HepG2 (cell line): ENCODE measurements at regions not wholly inside any gene's neighbourhood (a gene's known extent, or its start where the extent isn't known, plus 50 kb on each side); places are given as distances from the start of the nearest gene placed in this dataset.

Experiments used
- ATAC-seq: fragments of 200-7000 bp; cut with Tn5 transposase; 3 replicates; pipeline ENCODE4 v1.9.1; 2020; ENCODE audit warnings: mild to moderate bottlenecking, moderate library complexity
- BruUV-seq: library from RNA; stranded (reverse); fragments of 400-500 nt; replicated peaks from 2 replicates; lab custom pipeline; 2021; lab: Mats Ljungman, UMichigan
- CTCF ChIA-PET: fragments of 300-600 bp; formaldehyde crosslinking; extraction: SDS; loops from one replicate; lab custom pipeline; 2021; ENCODE audit warnings: low total read pairs, inconsistent platforms, low intra/inter-chr PET ratio; lab: Yijun Ruan, JAX
- POLR2A ChIA-PET: fragments of 350-600 bp; sonication (Branson Sonifier 250); formaldehyde crosslinking; loops from one replicate; lab custom pipeline; 2020; ENCODE audit warnings: antibody characterized with exemption, inconsistent platforms; lab: Yijun Ruan, JAX
- DNase-seq: peaks from one replicate; pipeline ENCODE4 v3.0.0-alpha.2; 2015; ENCODE audit warnings: low spot score
- FAIRE-seq: peaks from 3 replicates; lab custom pipeline; 2011; peaks lifted over from hg19 to GRCh38; lab: Jason Lieb, UNC
- H2AFZ ChIP-seq: one replicate; pipeline ENCODE4 v1.6.1; 2011; ENCODE audit warnings: low read length, inconsistent platforms
- H3K27ac ChIP-seq: fragments of 300-600 bp; 3 replicates; pipeline ENCODE4 v1.8.0; 2011; ENCODE audit warnings: mixed run types, mild to moderate bottlenecking, mixed read lengths, low read length, inconsistent platforms; ENCODE audit not compliant: insufficient read depth; ENCODE audit errors: extremely low read length
- H3K27me3 ChIP-seq, 2 experiments: fragments of 200-600 bp in 1 of 2; 2 replicates in 1 of 2; 3 replicates in 1 of 2; pipeline versions ENCODE4 v1.6.0 to v1.8.0; 2011; ENCODE audit warnings: low read length in 2 of 2, mild to moderate bottlenecking in 2 of 2, moderate library complexity in 2 of 2, inconsistent platforms in 1 of 2; ENCODE audit not compliant: insufficient read depth in 2 of 2, control insufficient read depth in 1 of 2
- H3K36me3 ChIP-seq, 2 experiments: fragments of 200-600 bp in 1 of 2; replicated peaks in 1 of 2; 2 replicates in 1 of 2; 3 replicates in 1 of 2; pipeline versions ENCODE4 v1.5.1 to v1.8.0; 2011; ENCODE audit warnings: low read length in 2 of 2, inconsistent platforms in 1 of 2; ENCODE audit not compliant: insufficient read depth in 2 of 2, control insufficient read depth in 1 of 2
- H3K4me1 ChIP-seq: 2 replicates; pipeline ENCODE4 v1.5.1; 2012; ENCODE audit warnings: low read length, inconsistent platforms; ENCODE audit not compliant: insufficient read depth
- H3K4me2 ChIP-seq: 2 replicates; pipeline ENCODE4 v1.6.0; 2011; ENCODE audit warnings: low read depth, low read length, inconsistent platforms
- H3K4me3 ChIP-seq, 3 experiments: fragments of 200-600 bp in 1 of 3; sonication (generic), shearing (Covaris generic) in 1 of 3; replicated peaks in 1 of 3; 2 replicates each; pipeline ENCODE4 v1.5.1; 2011 to 2016; ENCODE audit warnings: low read length in 3 of 3, inconsistent platforms in 2 of 3, low read depth in 2 of 3, mild to moderate bottlenecking in 2 of 3, control low read depth in 1 of 3, mixed read lengths in 1 of 3; ENCODE audit not compliant: insufficient read depth in 1 of 3
- H3K79me2 ChIP-seq: one replicate; pipeline ENCODE4 v1.6.1; 2011; ENCODE audit warnings: low read length, inconsistent platforms; ENCODE audit not compliant: insufficient read depth
- H3K9ac ChIP-seq: 2 replicates; pipeline ENCODE4 v1.6.0; 2011; ENCODE audit warnings: mild to moderate bottlenecking, low read depth, low read length, inconsistent platforms; ENCODE audit not compliant: insufficient read depth
- H3K9me3 ChIP-seq: 2 replicates; pipeline ENCODE4 v1.5.1; 2012; ENCODE audit warnings: mild to moderate bottlenecking, low read length
- H4K20me1 ChIP-seq: 2 replicates; pipeline ENCODE4 v1.6.0; 2011; ENCODE audit warnings: inconsistent platforms, mild to moderate bottlenecking, low read length, moderate library complexity; ENCODE audit not compliant: insufficient read depth
- ARID4A ChIP-seq: sonication (generic); formaldehyde crosslinking; IDR thresholded peaks from 2 replicates; pipeline ENCODE4 v1.5.0; 2020; ENCODE audit warnings: mild to moderate bottlenecking, missing genetic modification reagents, borderline replicate concordance
- CAMTA2 ChIP-seq: sonication (generic); formaldehyde crosslinking; IDR thresholded peaks from 2 replicates; pipeline ENCODE4 v1.4.0; 2020; ENCODE audit warnings: mild to moderate bottlenecking, missing genetic modification reagents, borderline replicate concordance
- CBFB ChIP-seq: sonication (generic); formaldehyde crosslinking; IDR thresholded peaks from 2 replicates; pipeline ENCODE4 v1.4.0; 2020; ENCODE audit warnings: missing genetic modification reagents
- CEBPG ChIP-seq: IDR thresholded peaks from 2 replicates; pipeline ENCODE4 v1.6.1; 2016
- CENPBD1 ChIP-seq: sonication (generic); formaldehyde crosslinking; IDR thresholded peaks from 2 replicates; pipeline ENCODE4 v1.8.0; 2022; ENCODE audit warnings: missing genetic modification reagents, low read depth, mild to moderate bottlenecking, borderline replicate concordance
- E2F1 ChIP-seq: sonication (generic); formaldehyde crosslinking; IDR thresholded peaks from 2 replicates; pipeline ENCODE4 v1.5.0; 2020; ENCODE audit warnings: missing genetic modification reagents
- FOXK2 ChIP-seq: fragments of 450-650 bp; IDR thresholded peaks from 2 replicates; pipeline ENCODE4 v1.6.1; 2016
- GPBP1L1 ChIP-seq: sonication (generic); formaldehyde crosslinking; IDR thresholded peaks from 2 replicates; pipeline ENCODE4 v1.5.0; 2020; ENCODE audit warnings: mild to moderate bottlenecking, missing genetic modification reagents
- HDAC2 ChIP-seq: sonication (generic); formaldehyde crosslinking; IDR thresholded peaks from 2 replicates; pipeline ENCODE4 v1.4.0; 2020; ENCODE audit warnings: missing genetic modification reagents
- MYNN ChIP-seq: sonication (generic); formaldehyde crosslinking; IDR thresholded peaks from 2 replicates; pipeline ENCODE4 v1.4.0; 2020; ENCODE audit warnings: mild to moderate bottlenecking, low read depth, missing genetic modification reagents
- PCBP1 ChIP-seq: fragments of 200-400 bp; formaldehyde crosslinking; IDR thresholded peaks from 2 replicates; pipeline ENCODE4 v1.6.1; 2017; ENCODE audit warnings: mild to moderate bottlenecking, low read depth, low read length, borderline replicate concordance
- PTBP1 ChIP-seq: fragments of 200-400 bp; formaldehyde crosslinking; IDR thresholded peaks from 2 replicates; pipeline ENCODE4 v1.6.1; 2018; ENCODE audit warnings: low read length, low read depth; ENCODE audit not compliant: poor library complexity, severe bottlenecking
- SETDB1 ChIP-seq: sonication (generic); formaldehyde crosslinking; IDR thresholded peaks from 2 replicates; pipeline ENCODE4 v1.5.1; 2020; ENCODE audit warnings: missing genetic modification reagents, mild to moderate bottlenecking, borderline replicate concordance
- SSRP1 ChIP-seq: IDR thresholded peaks from 2 replicates; pipeline ENCODE4 v1.6.1; 2016; ENCODE audit warnings: control low read depth
- TMF1 ChIP-seq: sonication (generic); formaldehyde crosslinking; IDR thresholded peaks from 2 replicates; pipeline ENCODE4 v1.8.1; 2022; ENCODE audit warnings: low read depth, missing genetic modification reagents
- XBP1 ChIP-seq: sonication (generic); formaldehyde crosslinking; IDR thresholded peaks from 2 replicates; pipeline ENCODE4 v1.5.0; 2020; ENCODE audit warnings: missing genetic modification reagents
- ZNF138 ChIP-seq: sonication (generic); formaldehyde crosslinking; IDR thresholded peaks from 2 replicates; pipeline ENCODE4 v1.5.0; 2020; ENCODE audit warnings: mild to moderate bottlenecking, low read depth, missing genetic modification reagents
- ZNF678 ChIP-seq: sonication (generic); formaldehyde crosslinking; IDR thresholded peaks from 2 replicates; pipeline ENCODE4 v1.4.0; 2020; ENCODE audit warnings: mild to moderate bottlenecking, missing genetic modification reagents
- WGBS: methylation state at CpG from one replicate; pipeline ENCODE4 v1.1.6; 2017; ENCODE audit warnings: low lambda C conversion rate; 5-methylcytosine and 5-hydroxymethylcytosine counted together
- in situ Hi-C: cut with HindIII; loops from 2 replicates; pipeline ENCODE4 v1.10.0; 2017; ENCODE audit warnings: low pct_unique_long_range_greater_than_20kb; ENCODE audit not compliant: extremely low pct_ligation_motif_present
- intact Hi-C: fragments of 100-400 bp; cut with micrococcal nuclease; formaldehyde crosslinking; loops from one replicate; pipeline ENCODE4 v1.10.0; 2022; ENCODE audit not compliant: unreplicated experiment

- TF ChIP-seq ARID4A (no peak), CENPBD1 (CRISPR knock-in tag) (no peak), ZNF138 (CRISPR knock-in tag) (no peak), ZNF678 (CRISPR knock-in tag) (no peak), SETDB1 (CRISPR knock-in tag) (no peak), FOXK2 (no peak), PCBP1 (no peak)
Measured at GRCh38 chr12:114265036-114265435, 140.9 kb downstream of the TBX5 start (continued).

- no peak overlapping the region for H3K9ac ChIP-seq
- intact Hi-C loops (no loop called here), in situ Hi-C loops (no loop called here)
- ATAC-seq (no peak), DNase-seq (no peak), FAIRE-seq (no peak)
- H3K4me2 ChIP-seq: no peak overlapping the region
- no peaks in the 10 kb centered on the region for H4K20me1 ChIP-seq
- BruUV-seq: no TSS peak
- no peaks in the 10 kb centered on the region for H3K9me3 ChIP-seq
- H3K4me3 ChIP-seq: no peak overlapping the region
- ChIA-PET POLR2A (no interaction called here), CTCF (no interaction called here)
- H2AFZ ChIP-seq: no peak overlapping the region
- no peak overlapping the region for H3K27ac ChIP-seq
- no peaks in the 10 kb centered on the region for H3K27me3 ChIP-seq
- no peaks in the 10 kb centered on the region for H3K36me3 ChIP-seq
- no peaks in the 10 kb centered on the region for H3K79me2 ChIP-seq
- 0% methylated on average over 2 of the region's 2 CpGs for WGBS
- H3K4me1 ChIP-seq: no peaks in the 10 kb centered on the region
- TF ChIP-seq TMF1 (CRISPR knock-in tag) (no peak), XBP1 (CRISPR knock-in tag) (no peak), SSRP1 (CRISPR knock-in tag) (no peak), CBFB (CRISPR knock-in tag) (no peak), HDAC2 (CRISPR knock-in tag) (no peak), GPBP1L1 (CRISPR knock-in tag) (no peak), CAMTA2 (no peak), E2F1 (CRISPR knock-in tag) (no peak), MYNN (CRISPR knock-in tag) (no peak), PTBP1 (no peak), CEBPG (CRISPR knock-in tag) (no peak)
Measured at GRCh38 chr12:114263056-114263805, 142.7 kb downstream of the TBX5 start.
